Activated naive CD4-positive, alpha-beta T cell treated with anti-CD3 and anti-CD28 coated beads for 36 hours (primary cell): ENCODE measurements at regions not wholly inside any gene's neighbourhood (a gene's known extent, or its start where the extent isn't known, plus 50 kb on each side); places are given as distances from the start of the nearest gene placed in this dataset.

Experiments
- CTCF ChIA-PET: fragments of 350-600 bp; sonication (Branson Sonifier 250); formaldehyde crosslinking; loops from one replicate; lab custom pipeline; 2021; ENCODE audit warnings: antibody characterized with exemption; lab: Charles Lee
- DNase-seq: peaks from one replicate; pipeline ENCODE4 v3.0.0-alpha.2; 2020
- H3K27ac Mint-ChIP-seq: one replicate; pipeline ENCODE4 v1.8.0; 2021; ENCODE audit warnings: mild to moderate bottlenecking, mixed read lengths
- H3K27me3 Mint-ChIP-seq: one replicate; pipeline ENCODE4 v1.8.0; 2021; ENCODE audit warnings: low read depth, mixed read lengths
- H3K36me3 Mint-ChIP-seq: one replicate; pipeline ENCODE4 v1.8.0; 2021; ENCODE audit warnings: low read depth, mixed read lengths
- H3K4me1 Mint-ChIP-seq: one replicate; pipeline ENCODE4 v1.8.0; 2021; ENCODE audit warnings: low read depth, mixed read lengths
- H3K4me3 Mint-ChIP-seq: one replicate; pipeline ENCODE4 v1.8.0; 2021; ENCODE audit warnings: mild to moderate bottlenecking, moderate library complexity, mixed read lengths
- H3K9me3 Mint-ChIP-seq: one replicate; pipeline ENCODE4 v1.8.0; 2021; ENCODE audit warnings: mixed read lengths
- intact Hi-C: fragments of 100-400 bp; cut with micrococcal nuclease; formaldehyde crosslinking; loops from one replicate; pipeline ENCODE4 v1.15.1; 2023

- intact Hi-C loops, result no loop called here
- H3K36me3 Mint-ChIP-seq, result no peaks in the 10 kb centered on the region
- no peaks in the 10 kb centered on the region for H3K4me1 Mint-ChIP-seq
- H3K27me3 Mint-ChIP-seq, result no peaks in the 10 kb centered on the region
- CTCF ChIA-PET, result no interaction called here
- peaks cover 3% of the 10 kb centered on the region for H3K9me3 Mint-ChIP-seq
- H3K27ac Mint-ChIP-seq, result no peak overlapping the region
- no peak for DNase-seq
- H3K4me3 Mint-ChIP-seq, result no peak overlapping the region
These were observed 209.8 kb upstream of the PRMT6 start for GRCh38 chr1:106846656-106847055.

- CTCF ChIA-PET, result no interaction called here
- H3K4me1 Mint-ChIP-seq, result no peaks in the 10 kb centered on the region
- H3K9me3 Mint-ChIP-seq, result peaks cover 3% of the 10 kb centered on the region
- no peaks in the 10 kb centered on the region for H3K36me3 Mint-ChIP-seq
- H3K27me3 Mint-ChIP-seq, result no peaks in the 10 kb centered on the region
- DNase-seq, result no peak
- H3K4me3 Mint-ChIP-seq, result no peak overlapping the region
- H3K27ac Mint-ChIP-seq, result no peak overlapping the region
- intact Hi-C loops, result no loop called here
These were observed 195.4 kb upstream of the PRMT6 start for GRCh38 chr1:106861110-106861509.

GRCh38 chr1:106868828-106869227, 187.6 kb upstream of the PRMT6 start:
- H3K4me1 Mint-ChIP-seq, result no peaks in the 10 kb centered on the region
- no peak for DNase-seq
- CTCF ChIA-PET, result no interaction called here
- H3K27me3 Mint-ChIP-seq, result no peaks in the 10 kb centered on the region
- intact Hi-C loops, result no loop called here
- no peaks in the 10 kb centered on the region for H3K36me3 Mint-ChIP-seq
- peaks cover 8% of the 10 kb centered on the region for H3K9me3 Mint-ChIP-seq
- no peak overlapping the region for H3K27ac Mint-ChIP-seq
- no peak overlapping the region for H3K4me3 Mint-ChIP-seq

GRCh38 chr1:106875622-106876021, 180.9 kb upstream of the PRMT6 start:
- Mint-ChIP-seq H3K9me3 (peaks cover 8% of the 10 kb centered on the region), H3K4me1 (no peaks in the 10 kb centered on the region), H3K36me3 (peaks cover 2% of the 10 kb centered on the region), H3K27ac (no peak overlapping the region), H3K4me3 (no peak overlapping the region), H3K27me3 (peaks cover 2% of the 10 kb centered on the region)
- intact Hi-C loops, result no loop called here
- no peak for DNase-seq
- CTCF ChIA-PET, result no interaction called here

- peaks cover 2% of the 10 kb centered on the region for H3K27me3 Mint-ChIP-seq
- DNase-seq, result no peak
- no peak overlapping the region for H3K4me3 Mint-ChIP-seq
- peaks cover 8% of the 10 kb centered on the region for H3K9me3 Mint-ChIP-seq
- no peaks in the 10 kb centered on the region for H3K4me1 Mint-ChIP-seq
- H3K36me3 Mint-ChIP-seq, result peaks cover 2% of the 10 kb centered on the region
- CTCF ChIA-PET, result no interaction called here
- intact Hi-C loops, result no loop called here
- no peak overlapping the region for H3K27ac Mint-ChIP-seq
These were observed 180.1 kb upstream of the PRMT6 start for GRCh38 chr1:106876384-106876783.

- Mint-ChIP-seq H3K36me3 (peaks cover 2% of the 10 kb centered on the region), H3K4me3 (no peak overlapping the region), H3K4me1 (no peaks in the 10 kb centered on the region), H3K9me3 (peaks cover 3% of the 10 kb centered on the region), H3K27ac (no peak overlapping the region), H3K27me3 (peaks cover 2% of the 10 kb centered on the region)
- intact Hi-C loops, result no loop called here
- CTCF ChIA-PET, result no interaction called here
- no peak for DNase-seq
These were observed 176.9 kb upstream of the PRMT6 start for GRCh38 chr1:106879538-106879937.

- Mint-ChIP-seq H3K36me3 (peaks cover 2% of the 10 kb centered on the region), H3K4me1 (no peaks in the 10 kb centered on the region), H3K4me3 (no peak overlapping the region), H3K27ac (no peak overlapping the region), H3K27me3 (peaks cover 5% of the 10 kb centered on the region), H3K9me3 (peaks cover 3% of the 10 kb centered on the region)
- intact Hi-C loops, result no loop called here
- DNase-seq, result no peak
- CTCF ChIA-PET, result no interaction called here
These were observed 176.2 kb upstream of the PRMT6 start for GRCh38 chr1:106880226-106880625.

GRCh38 chr1:106883208-106883607, 173.3 kb upstream of the PRMT6 start:
- Mint-ChIP-seq H3K36me3 (no peaks in the 10 kb centered on the region), H3K4me3 (no peak overlapping the region), H3K27me3 (peaks cover 3% of the 10 kb centered on the region), H3K4me1 (no peaks in the 10 kb centered on the region), H3K9me3 (no peaks in the 10 kb centered on the region), H3K27ac (no peak overlapping the region)
- no peak for DNase-seq
- CTCF ChIA-PET, result no interaction called here
- intact Hi-C loops, result no loop called here

GRCh38 chr1:106889059-106889458, 167.4 kb upstream of the PRMT6 start:
- no peak for DNase-seq
- no peaks in the 10 kb centered on the region for H3K9me3 Mint-ChIP-seq

GRCh38 chr1:106889583-106889982, 166.9 kb upstream of the PRMT6 start:
- CTCF ChIA-PET, result no interaction called here
- Mint-ChIP-seq H3K4me3 (no peak overlapping the region), H3K27ac (no peak overlapping the region)

More at GRCh38 chr1:106889059-106889458, 167.4 kb upstream of the PRMT6 start:
- intact Hi-C loops, result no loop called here
- H3K27me3 Mint-ChIP-seq, result peaks cover 3% of the 10 kb centered on the region
- H3K4me1 Mint-ChIP-seq, result no peaks in the 10 kb centered on the region
- H3K4me3 Mint-ChIP-seq, result no peak overlapping the region
- H3K27ac Mint-ChIP-seq, result no peak overlapping the region
- CTCF ChIA-PET, result no interaction called here
- H3K36me3 Mint-ChIP-seq, result no peaks in the 10 kb centered on the region

GRCh38 chr1:106897976-106898375, 158.5 kb upstream of the PRMT6 start:
- H3K4me1 Mint-ChIP-seq, result no peaks in the 10 kb centered on the region
- no peak for DNase-seq
- no peak overlapping the region for H3K4me3 Mint-ChIP-seq
- no peak overlapping the region for H3K27ac Mint-ChIP-seq
- no peaks in the 10 kb centered on the region for H3K9me3 Mint-ChIP-seq
- H3K36me3 Mint-ChIP-seq, result no peaks in the 10 kb centered on the region
- H3K27me3 Mint-ChIP-seq, result no peaks in the 10 kb centered on the region
- intact Hi-C loops, result no loop called here
- CTCF ChIA-PET, result no interaction called here

More at GRCh38 chr1:106889583-106889982, 166.9 kb upstream of the PRMT6 start:
- no peaks in the 10 kb centered on the region for H3K4me1 Mint-ChIP-seq
- peaks cover 3% of the 10 kb centered on the region for H3K27me3 Mint-ChIP-seq
- DNase-seq, result no peak
- intact Hi-C loops, result no loop called here
- no peaks in the 10 kb centered on the region for H3K36me3 Mint-ChIP-seq
- no peaks in the 10 kb centered on the region for H3K9me3 Mint-ChIP-seq

- Mint-ChIP-seq H3K27me3 (no peaks in the 10 kb centered on the region), H3K27ac (no peak overlapping the region), H3K4me1 (no peaks in the 10 kb centered on the region), H3K9me3 (no peaks in the 10 kb centered on the region), H3K4me3 (no peak overlapping the region), H3K36me3 (no peaks in the 10 kb centered on the region)
- intact Hi-C loops, result no loop called here
- no peak for DNase-seq
- CTCF ChIA-PET, result no interaction called here
These were observed 156.8 kb upstream of the PRMT6 start for GRCh38 chr1:106899644-106900043.

GRCh38 chr1:106907795-106908194, 148.7 kb upstream of the PRMT6 start:
- no peaks in the 10 kb centered on the region for H3K36me3 Mint-ChIP-seq
- no peak for DNase-seq
- CTCF ChIA-PET, result no interaction called here
- intact Hi-C loops, result no loop called here
- no peaks in the 10 kb centered on the region for H3K27me3 Mint-ChIP-seq
- no peaks in the 10 kb centered on the region for H3K4me1 Mint-ChIP-seq
- peaks cover 2% of the 10 kb centered on the region for H3K9me3 Mint-ChIP-seq
- H3K27ac Mint-ChIP-seq, result no peak overlapping the region
- no peak overlapping the region for H3K4me3 Mint-ChIP-seq

GRCh38 chr1:106908689-106909088, 147.8 kb upstream of the PRMT6 start:
- H3K4me3 Mint-ChIP-seq, result no peak overlapping the region
- peaks cover 2% of the 10 kb centered on the region for H3K9me3 Mint-ChIP-seq
- intact Hi-C loops, result no loop called here
- H3K4me1 Mint-ChIP-seq, result no peaks in the 10 kb centered on the region
- no peak overlapping the region for H3K27ac Mint-ChIP-seq
- DNase-seq, result no peak
- CTCF ChIA-PET, result no interaction called here
- H3K36me3 Mint-ChIP-seq, result no peaks in the 10 kb centered on the region
- H3K27me3 Mint-ChIP-seq, result no peaks in the 10 kb centered on the region
